Fibroblast of lung (primary cell): ENCODE measurements at regions not wholly inside any gene's neighbourhood (a gene's known extent, or its start where the extent isn't known, plus 50 kb on each side); places are given as distances from the start of the nearest gene placed in this dataset.

Experiments used
- DNase-seq, 2 donors: peaks; one replicate each; pipeline versions ENCODE4 v3.0.0 to v3.0.0-alpha.2; 2010; ENCODE audit warnings: low read depth in 2 of 2
- H2AFZ ChIP-seq: 2 replicates; pipeline ENCODE4 v1.5.1; 2012; ENCODE audit warnings: low read length, control low read depth, inconsistent platforms
- H3K27ac ChIP-seq: 2 replicates; pipeline ENCODE4 v1.5.1; 2011; ENCODE audit warnings: low read length, control low read depth; ENCODE audit not compliant: insufficient read depth
- H3K27me3 ChIP-seq: 2 replicates; pipeline ENCODE4 v1.5.1; 2011; ENCODE audit warnings: mild to moderate bottlenecking, low read length; ENCODE audit not compliant: control insufficient read depth, insufficient read depth
- H3K36me3 ChIP-seq: 2 replicates; pipeline ENCODE4 v1.5.1; 2011; ENCODE audit warnings: low read length; ENCODE audit not compliant: control insufficient read depth, insufficient read depth
- H3K4me1 ChIP-seq: 2 replicates; pipeline ENCODE4 v1.5.1; 2011; ENCODE audit warnings: low read length; ENCODE audit not compliant: control insufficient read depth, insufficient read depth; ENCODE audit errors: extremely low read depth
- H3K4me2 ChIP-seq: 2 replicates; pipeline ENCODE4 v1.5.1; 2011; ENCODE audit warnings: low read length, control low read depth; ENCODE audit not compliant: insufficient read depth; ENCODE audit errors: extremely low read depth
- H3K4me3 ChIP-seq, 4 experiments: fragments of 200-600 bp in 1 of 4; sonication (generic) in 1 of 4; replicated peaks in 1 of 4; 2 replicates each; pipeline ENCODE4 v1.5.1; 2011 to 2016; ENCODE audit warnings: low read length in 4 of 4, low read depth in 3 of 4, mild to moderate bottlenecking in 3 of 4, control low read depth in 2 of 4, inconsistent platforms in 1 of 4, mixed read lengths in 1 of 4; ENCODE audit not compliant: insufficient read depth in 1 of 4; ENCODE audit errors: control extremely low read depth in 1 of 4
- H3K79me2 ChIP-seq: 2 replicates; pipeline ENCODE4 v1.5.1; 2012; ENCODE audit warnings: mild to moderate bottlenecking, low read length, inconsistent platforms; ENCODE audit not compliant: control insufficient read depth, insufficient read depth
- H3K9ac ChIP-seq: 2 replicates; pipeline ENCODE4 v1.5.1; 2011; ENCODE audit warnings: mild to moderate bottlenecking, low read length, control low read depth; ENCODE audit not compliant: insufficient read depth
- H3K9me3 ChIP-seq: 2 replicates; pipeline ENCODE4 v1.5.1; 2012; ENCODE audit warnings: low read depth, low read length; ENCODE audit not compliant: control insufficient read depth, insufficient read depth
- H4K20me1 ChIP-seq: 2 replicates; pipeline ENCODE4 v1.5.1; 2011; ENCODE audit warnings: low read length; ENCODE audit not compliant: control insufficient read depth, insufficient read depth; ENCODE audit errors: extremely low read depth
- EZH2 ChIP-seq: IDR thresholded peaks from 2 replicates; pipeline ENCODE4 v1.5.1; 2012; ENCODE audit warnings: low read length, control low read depth, mild to moderate bottlenecking; ENCODE audit errors: missing control alignments
- TF ChIP-seq, protein P1 (sequence below), 2 donors: IDR thresholded peaks in 1 of 2; conservative IDR thresholded peaks in 1 of 2; 1 replicate in 1 of 2; 2 replicates in 1 of 2; pipeline ENCODE4 v1.5.1; 2011 to 2012; ENCODE audit warnings: low read length in 2 of 2, control low read depth in 1 of 2, inconsistent platforms in 1 of 2, low read depth in 1 of 2, mild to moderate bottlenecking in 1 of 2

DNA sequence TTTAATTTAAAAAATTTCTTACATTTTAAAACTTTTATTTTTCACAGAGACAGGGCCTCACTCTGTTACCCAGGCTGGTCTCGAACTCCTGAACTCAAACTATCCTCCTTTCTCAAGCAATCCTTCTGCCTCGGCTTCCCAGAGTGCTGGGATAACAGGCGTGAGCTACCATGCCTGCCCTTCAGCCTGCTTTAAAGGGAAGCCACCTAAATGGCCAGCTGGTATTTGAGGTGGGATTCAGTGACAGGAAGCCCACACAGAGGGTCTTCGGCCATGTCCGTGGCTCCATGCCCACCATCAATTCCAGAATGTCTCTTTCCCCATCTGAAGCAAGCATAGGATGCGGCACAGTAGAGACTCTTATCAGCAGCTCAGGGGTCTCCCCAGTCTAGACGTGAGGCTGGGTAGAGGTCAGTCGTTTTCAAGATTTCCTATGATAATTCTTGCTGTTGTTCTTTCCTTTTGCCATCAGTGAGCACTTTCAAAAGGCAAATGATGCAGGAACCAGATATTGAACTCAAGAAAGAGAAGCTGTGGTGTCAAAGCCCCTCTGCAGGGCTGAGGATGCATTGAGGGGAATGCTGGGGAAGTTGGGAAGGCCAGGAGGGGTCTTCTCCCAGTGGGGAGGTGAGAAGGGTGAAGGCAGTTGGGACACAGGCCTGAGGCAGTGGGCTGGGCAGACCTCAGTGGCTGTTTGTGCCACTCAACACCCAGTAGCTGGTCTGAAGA lies 291.5 kb upstream of the IGFBP3 start:
- TF ChIP-seq, protein P1, sequence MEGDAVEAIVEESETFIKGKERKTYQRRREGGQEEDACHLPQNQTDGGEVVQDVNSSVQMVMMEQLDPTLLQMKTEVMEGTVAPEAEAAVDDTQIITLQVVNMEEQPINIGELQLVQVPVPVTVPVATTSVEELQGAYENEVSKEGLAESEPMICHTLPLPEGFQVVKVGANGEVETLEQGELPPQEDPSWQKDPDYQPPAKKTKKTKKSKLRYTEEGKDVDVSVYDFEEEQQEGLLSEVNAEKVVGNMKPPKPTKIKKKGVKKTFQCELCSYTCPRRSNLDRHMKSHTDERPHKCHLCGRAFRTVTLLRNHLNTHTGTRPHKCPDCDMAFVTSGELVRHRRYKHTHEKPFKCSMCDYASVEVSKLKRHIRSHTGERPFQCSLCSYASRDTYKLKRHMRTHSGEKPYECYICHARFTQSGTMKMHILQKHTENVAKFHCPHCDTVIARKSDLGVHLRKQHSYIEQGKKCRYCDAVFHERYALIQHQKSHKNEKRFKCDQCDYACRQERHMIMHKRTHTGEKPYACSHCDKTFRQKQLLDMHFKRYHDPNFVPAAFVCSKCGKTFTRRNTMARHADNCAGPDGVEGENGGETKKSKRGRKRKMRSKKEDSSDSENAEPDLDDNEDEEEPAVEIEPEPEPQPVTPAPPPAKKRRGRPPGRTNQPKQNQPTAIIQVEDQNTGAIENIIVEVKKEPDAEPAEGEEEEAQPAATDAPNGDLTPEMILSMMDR (conservative IDR thresholded peaks at IDR 0.05 in 1 of 2, IDR thresholded peaks at IDR 0.05 in 1 of 2; ENCODE audit: low read depth in 1 of 2, low read length in 2 of 2) = no peak
- no peak for TF ChIP-seq EZH2
- no peak overlapping the region for H2AFZ ChIP-seq
- H3K9ac ChIP-seq = no peak overlapping the region
- H3K27ac ChIP-seq = no peak overlapping the region
- H3K4me3 ChIP-seq = no peak overlapping the region
- H3K4me2 ChIP-seq = no peak overlapping the region
- DNase-seq = no peak
- no peaks in the 10 kb centered on the region for H3K4me1 ChIP-seq
- no peaks in the 10 kb centered on the region for H3K79me2 ChIP-seq
- no peaks in the 10 kb centered on the region for H3K9me3 ChIP-seq
- no peaks in the 10 kb centered on the region for H3K27me3 ChIP-seq
- H4K20me1 ChIP-seq = no peaks in the 10 kb centered on the region
- no peaks in the 10 kb centered on the region for H3K36me3 ChIP-seq

GRCh38 chr7:46210467-46210866 lies 289.4 kb upstream of the IGFBP3 start:
- no peaks in the 10 kb centered on the region for H3K36me3 ChIP-seq
- no peak overlapping the region for H3K9ac ChIP-seq
- no peaks in the 10 kb centered on the region for H3K27me3 ChIP-seq
- no peaks in the 10 kb centered on the region for H4K20me1 ChIP-seq
- no peaks in the 10 kb centered on the region for H3K4me1 ChIP-seq
- TF ChIP-seq EZH2 = no peak
- TF ChIP-seq, protein P1 (conservative IDR thresholded peaks at IDR 0.05 in 1 of 2, IDR thresholded peaks at IDR 0.05 in 1 of 2; ENCODE audit: low read depth in 1 of 2, low read length in 2 of 2) = no peak
- no peak overlapping the region for H2AFZ ChIP-seq
- H3K79me2 ChIP-seq = no peaks in the 10 kb centered on the region
- no peak for DNase-seq
- H3K4me3 ChIP-seq = no peak overlapping the region
- H3K27ac ChIP-seq = no peak overlapping the region
- H3K9me3 ChIP-seq = no peaks in the 10 kb centered on the region
- no peak overlapping the region for H3K4me2 ChIP-seq

- H3K36me3 ChIP-seq = no peaks in the 10 kb centered on the region
- H3K4me3 ChIP-seq = no peak overlapping the region
- no peaks in the 10 kb centered on the region for H3K9me3 ChIP-seq
- H2AFZ ChIP-seq = no peak overlapping the region
- H3K79me2 ChIP-seq = no peaks in the 10 kb centered on the region
- H3K27me3 ChIP-seq = no peaks in the 10 kb centered on the region
- TF ChIP-seq EZH2 = no peak
- TF ChIP-seq, protein P1 (conservative IDR thresholded peaks at IDR 0.05 in 1 of 2, IDR thresholded peaks at IDR 0.05 in 1 of 2; ENCODE audit: low read depth in 1 of 2, low read length in 2 of 2) = no peak
- no peak overlapping the region for H3K9ac ChIP-seq
- no peaks in the 10 kb centered on the region for H4K20me1 ChIP-seq
- H3K4me2 ChIP-seq = no peak overlapping the region
- H3K27ac ChIP-seq = no peak overlapping the region
- no peaks in the 10 kb centered on the region for H3K4me1 ChIP-seq
- DNase-seq = no peak
Observed at GRCh38 chr7:46209611-46210388, 288.7 kb upstream of the IGFBP3 start.
